A204.1 (cell line): ENCODE measurements at regions not wholly inside any gene's neighbourhood (a gene's known extent, or its start where the extent isn't known, plus 50 kb on each side); places are given as distances from the start of the nearest gene placed in this dataset.

Source experiments
- FAIRE-seq: peaks from 2 replicates; lab custom pipeline; 2012; peaks lifted over from hg19 to GRCh38; lab: Jason Lieb, UNC

GRCh38 chr13:85287528-85287927 is 511.7 kb downstream of the SLITRK6 start:
- FAIRE-seq: no peak

- no peak for FAIRE-seq
Observed at GRCh38 chr13:85286081-85286480, 513.1 kb downstream of the SLITRK6 start.

GRCh38 chr13:85284349-85284748 is 514.9 kb downstream of the SLITRK6 start:
- FAIRE-seq: no peak

GRCh38 chr13:85283408-85283807 is 515.8 kb downstream of the SLITRK6 start:
- no peak for FAIRE-seq

- FAIRE-seq: no peak
Observed at GRCh38 chr13:85282876-85283275, 516.3 kb downstream of the SLITRK6 start.

- FAIRE-seq: no peak
Observed at GRCh38 chr13:85278851-85279250, 520.4 kb downstream of the SLITRK6 start.

- no peak for FAIRE-seq
Observed at GRCh38 chr13:85277748-85278147, 521.5 kb downstream of the SLITRK6 start.

GRCh38 chr13:85266771-85267170 is 532.4 kb downstream of the SLITRK6 start:
- FAIRE-seq: no peak

- no peak for FAIRE-seq
Observed at GRCh38 chr13:85266331-85266730, 532.9 kb downstream of the SLITRK6 start.

GRCh38 chr13:85265296-85265695 is 533.9 kb downstream of the SLITRK6 start:
- FAIRE-seq: no peak

GRCh38 chr13:85262499-85262898 is 536.7 kb downstream of the SLITRK6 start:
- no peak for FAIRE-seq

- FAIRE-seq: no peak
Observed at GRCh38 chr13:85261757-85262346, 537.4 kb downstream of the SLITRK6 start.

- no peak for FAIRE-seq
Observed at GRCh38 chr13:85260896-85261295, 538.3 kb downstream of the SLITRK6 start.

- FAIRE-seq: no peak
Observed at GRCh38 chr13:85255978-85256377, 543.2 kb downstream of the SLITRK6 start.

GRCh38 chr13:85254641-85255040 is 544.6 kb downstream of the SLITRK6 start:
- no peak for FAIRE-seq

GRCh38 chr13:85249151-85249550 is 550.1 kb downstream of the SLITRK6 start:
- FAIRE-seq: no peak

- FAIRE-seq: no peak
Observed at GRCh38 chr13:85247780-85248179, 551.4 kb downstream of the SLITRK6 start.

GRCh38 chr13:85243831-85244230 is 555.4 kb downstream of the SLITRK6 start:
- FAIRE-seq: no peak

GRCh38 chr13:85241060-85241459 is 558.2 kb downstream of the SLITRK6 start:
- no peak for FAIRE-seq

GRCh38 chr13:85236413-85236812 is 562.8 kb downstream of the SLITRK6 start:
- no peak for FAIRE-seq

- no peak for FAIRE-seq
Observed at GRCh38 chr13:85230691-85231093, 568.5 kb downstream of the SLITRK6 start.

- FAIRE-seq: no peak
Observed at GRCh38 chr13:85228692-85229091, 570.5 kb downstream of the SLITRK6 start.

GRCh38 chr13:85223883-85224656 is 575.1 kb downstream of the SLITRK6 start:
- FAIRE-seq: no peak

- FAIRE-seq: no peak
Observed at GRCh38 chr13:85216576-85216975, 582.6 kb downstream of the SLITRK6 start.
